Panc1 (cell line): ENCODE measurements at regions not wholly inside any gene's neighbourhood (a gene's known extent, or its start where the extent isn't known, plus 50 kb on each side); places are given as distances from the start of the nearest gene placed in this dataset.

Source experiments
- ATAC-seq: fragments of 200-7000 bp; cut with Tn5 transposase; 2 replicates; pipeline ENCODE4 v1.9.1; 2020; ENCODE audit warnings: mild to moderate bottlenecking, moderate library complexity
- BruUV-seq: library from RNA; stranded (reverse); fragments of 400-500 nt; replicated peaks from 2 replicates; lab custom pipeline; 2021; lab: Mats Ljungman, UMichigan
- CTCF ChIA-PET: fragments of 300-600 bp; sonication (Branson Sonifier 250); formaldehyde crosslinking; loops from one replicate; lab custom pipeline; 2022; ENCODE audit warnings: antibody characterized with exemption; lab: Charles Lee
- POLR2A ChIA-PET: fragments of 300-600 bp; sonication (Branson Sonifier 250); formaldehyde crosslinking; loops from one replicate; lab custom pipeline; 2022; ENCODE audit warnings: antibody characterized with exemption; lab: Charles Lee
- DNase-seq: peaks from one replicate; pipeline ENCODE4 v3.0.0-alpha.2; 2010; ENCODE audit warnings: low read depth, low spot score
- H3K27ac ChIP-seq: 2 replicates; pipeline ENCODE4 v1.5.1; 2011; ENCODE audit warnings: mild to moderate bottlenecking, low read length, inconsistent platforms
- H3K27me3 ChIP-seq: fragments of 200-500 bp; sonication (Bioruptor generic); 2 replicates; pipeline ENCODE4 v1.6.0; 2014; ENCODE audit warnings: low read length, inconsistent platforms; ENCODE audit not compliant: control insufficient read depth, insufficient read depth
- H3K36me3 ChIP-seq: fragments of 200-500 bp; sonication (Bioruptor generic); 2 replicates; pipeline ENCODE4 v1.5.1; 2014; ENCODE audit warnings: inconsistent platforms, mild to moderate bottlenecking, low read length, moderate library complexity; ENCODE audit not compliant: control insufficient read depth, insufficient read depth
- H3K4me1 ChIP-seq: 2 replicates; pipeline ENCODE4 v1.5.1; 2011; ENCODE audit warnings: inconsistent platforms, mild to moderate bottlenecking, low read length, moderate library complexity; ENCODE audit not compliant: control insufficient read depth, insufficient read depth
- H3K4me3 ChIP-seq, 2 experiments: 2 replicates each; pipeline ENCODE4 v1.5.1; 2011 to 2012; ENCODE audit warnings: low read depth in 2 of 2, low read length in 2 of 2, mild to moderate bottlenecking in 2 of 2, inconsistent platforms in 1 of 2, moderate library complexity in 1 of 2
- H3K9me3 ChIP-seq: fragments of 200-500 bp; sonication (Bioruptor generic); 2 replicates; pipeline ENCODE4 v1.5.1; 2014; ENCODE audit warnings: low read depth, mild to moderate bottlenecking, inconsistent platforms, low read length, moderate library complexity; ENCODE audit not compliant: control insufficient read depth, insufficient read depth
- POLR2AphosphoS5 ChIP-seq: IDR thresholded peaks from 2 replicates; pipeline ENCODE4 v1.6.1; 2012; ENCODE audit warnings: mild to moderate bottlenecking, low read depth, low read length, moderate library complexity
- REST ChIP-seq, 2 experiments: IDR thresholded peaks; 2 replicates each; pipeline ENCODE4 v1.6.1; 2011 to 2012; ENCODE audit warnings: low read depth in 2 of 2, control low read depth in 1 of 2, low read length in 1 of 2, mild to moderate bottlenecking in 1 of 2, moderate library complexity in 1 of 2; ENCODE audit not compliant: insufficient read depth in 1 of 2
- SIN3A ChIP-seq: IDR thresholded peaks from 2 replicates; pipeline ENCODE4 v1.6.1; 2012; ENCODE audit warnings: low read depth, mild to moderate bottlenecking, low read length, moderate library complexity, borderline replicate concordance; ENCODE audit not compliant: insufficient read depth
- TCF7L2 ChIP-seq: IDR thresholded peaks from 2 replicates; pipeline ENCODE4 v1.6.1; 2011; ENCODE audit warnings: mild to moderate bottlenecking, low read depth, low read length, inconsistent platforms
- in situ Hi-C: cut with HindIII; loops from 2 replicates; pipeline ENCODE4 v1.10.0; 2016; ENCODE audit warnings: low sequenced_read_pairs, low pct_unique_long_range_greater_than_20kb
- intact Hi-C: fragments of 100-400 bp; cut with micrococcal nuclease; formaldehyde crosslinking; loops from one replicate; pipeline ENCODE4 v1.10.0; 2022; ENCODE audit not compliant: unreplicated experiment
- TF ChIP-seq, protein P1 (sequence below): fragments of 450-650 bp; IDR thresholded peaks from 2 replicates; pipeline ENCODE4 v1.5.1; 2017; ENCODE audit warnings: mild to moderate bottlenecking

GRCh38 chr2:128748336-128748735 is 429.7 kb upstream of the HS6ST1 start:
- no peaks in the 10 kb centered on the region for H3K9me3 ChIP-seq
- H3K27me3 ChIP-seq = peaks cover 12% of the 10 kb centered on the region
- ChIA-PET POLR2A (no interaction called here), CTCF (no interaction called here)
- no peak overlapping the region for H3K4me3 ChIP-seq
- ATAC-seq = no peak
- BruUV-seq = no TSS peak
- no peaks in the 10 kb centered on the region for H3K36me3 ChIP-seq
- in situ Hi-C loops = no loop called here
- H3K4me1 ChIP-seq = no peaks in the 10 kb centered on the region
- no peak for TF ChIP-seq SIN3A
- TF ChIP-seq REST (IDR thresholded peaks at IDR 0.05; ENCODE audit: insufficient read depth in 1 of 2, low read depth in 2 of 2, low read length in 1 of 2) = no peak
- no peak for TF ChIP-seq TCF7L2
- TF ChIP-seq, protein P1, sequence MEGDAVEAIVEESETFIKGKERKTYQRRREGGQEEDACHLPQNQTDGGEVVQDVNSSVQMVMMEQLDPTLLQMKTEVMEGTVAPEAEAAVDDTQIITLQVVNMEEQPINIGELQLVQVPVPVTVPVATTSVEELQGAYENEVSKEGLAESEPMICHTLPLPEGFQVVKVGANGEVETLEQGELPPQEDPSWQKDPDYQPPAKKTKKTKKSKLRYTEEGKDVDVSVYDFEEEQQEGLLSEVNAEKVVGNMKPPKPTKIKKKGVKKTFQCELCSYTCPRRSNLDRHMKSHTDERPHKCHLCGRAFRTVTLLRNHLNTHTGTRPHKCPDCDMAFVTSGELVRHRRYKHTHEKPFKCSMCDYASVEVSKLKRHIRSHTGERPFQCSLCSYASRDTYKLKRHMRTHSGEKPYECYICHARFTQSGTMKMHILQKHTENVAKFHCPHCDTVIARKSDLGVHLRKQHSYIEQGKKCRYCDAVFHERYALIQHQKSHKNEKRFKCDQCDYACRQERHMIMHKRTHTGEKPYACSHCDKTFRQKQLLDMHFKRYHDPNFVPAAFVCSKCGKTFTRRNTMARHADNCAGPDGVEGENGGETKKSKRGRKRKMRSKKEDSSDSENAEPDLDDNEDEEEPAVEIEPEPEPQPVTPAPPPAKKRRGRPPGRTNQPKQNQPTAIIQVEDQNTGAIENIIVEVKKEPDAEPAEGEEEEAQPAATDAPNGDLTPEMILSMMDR = no peak
- no peak for TF ChIP-seq POLR2AphosphoS5
- H3K27ac ChIP-seq = no peak overlapping the region
- no peak for DNase-seq
- intact Hi-C loops = no loop called here

GRCh38 chr2:128748835-128749605 is 430.4 kb upstream of the HS6ST1 start:
- no peak for ATAC-seq
- no TSS peak for BruUV-seq
- ChIA-PET CTCF (no interaction called here), POLR2A (no interaction called here)
- in situ Hi-C loops = no loop called here
- Histone ChIP-seq H3K36me3 (no peaks in the 10 kb centered on the region), H3K9me3 (no peaks in the 10 kb centered on the region), H3K27me3 (peaks cover 12% of the 10 kb centered on the region), H3K4me1 (no peaks in the 10 kb centered on the region), H3K27ac (no peak overlapping the region), H3K4me3 (no peak overlapping the region)
- intact Hi-C loops = no loop called here
- TF ChIP-seq REST (IDR thresholded peaks at IDR 0.05; ENCODE audit: insufficient read depth in 1 of 2, low read depth in 2 of 2, low read length in 1 of 2) = no peak
- TF ChIP-seq, protein P1 = no peak
- no peak for TF ChIP-seq SIN3A
- TF ChIP-seq POLR2AphosphoS5 = no peak
- no peak for DNase-seq
